SK-N-SH (cell line): ENCODE measurements at regions not wholly inside any gene's neighbourhood (a gene's known extent, or its start where the extent isn't known, plus 50 kb on each side); places are given as distances from the start of the nearest gene placed in this dataset.

Experiments used
- CTCF ChIP-seq: fragments of 200-600 bp; sonication (generic); IDR thresholded peaks from 2 replicates; pipeline ENCODE4 v1.6.1; 2017; ENCODE audit warnings: antibody characterized with exemption, mild to moderate bottlenecking, moderate library complexity
- POLR2AphosphoS5 ChIP-seq: IDR thresholded peaks from 2 replicates; pipeline ENCODE4 v1.6.1; 2012; ENCODE audit warnings: low read depth, low read length
- TAF1 ChIP-seq: IDR thresholded peaks from 2 replicates; pipeline ENCODE4 v1.6.1; 2012; ENCODE audit warnings: low read depth, mild to moderate bottlenecking, low read length, moderate library complexity, borderline replicate concordance
- TF ChIP-seq, protein P1 (sequence below): IDR thresholded peaks from 2 replicates; pipeline ENCODE4 v1.6.1; 2012; ENCODE audit warnings: mild to moderate bottlenecking, low read depth, low read length, moderate library complexity

DNA sequence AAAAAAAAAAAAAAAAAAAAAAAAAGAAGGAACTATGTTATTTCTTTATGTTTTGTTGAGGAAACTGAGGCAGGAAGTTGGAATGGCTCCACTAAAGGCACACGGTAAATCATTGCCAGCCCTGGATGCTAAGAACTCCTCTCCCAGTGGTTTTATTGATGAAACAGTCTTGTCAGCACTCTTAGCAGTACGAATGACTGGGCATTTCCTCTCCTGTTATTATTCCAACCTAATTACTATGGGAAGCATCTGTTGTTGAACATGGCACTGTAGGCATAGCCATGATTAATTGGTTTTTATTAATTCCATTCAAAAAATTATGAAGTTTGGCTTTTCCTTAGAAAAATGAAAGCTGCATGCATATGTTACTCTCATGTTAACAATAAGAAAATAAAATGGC lies 1387.1 kb upstream of the TMEM132C start:
- TF ChIP-seq CTCF (no peak), TAF1 (no peak), POLR2AphosphoS5 (no peak)
- TF ChIP-seq, protein P1, sequence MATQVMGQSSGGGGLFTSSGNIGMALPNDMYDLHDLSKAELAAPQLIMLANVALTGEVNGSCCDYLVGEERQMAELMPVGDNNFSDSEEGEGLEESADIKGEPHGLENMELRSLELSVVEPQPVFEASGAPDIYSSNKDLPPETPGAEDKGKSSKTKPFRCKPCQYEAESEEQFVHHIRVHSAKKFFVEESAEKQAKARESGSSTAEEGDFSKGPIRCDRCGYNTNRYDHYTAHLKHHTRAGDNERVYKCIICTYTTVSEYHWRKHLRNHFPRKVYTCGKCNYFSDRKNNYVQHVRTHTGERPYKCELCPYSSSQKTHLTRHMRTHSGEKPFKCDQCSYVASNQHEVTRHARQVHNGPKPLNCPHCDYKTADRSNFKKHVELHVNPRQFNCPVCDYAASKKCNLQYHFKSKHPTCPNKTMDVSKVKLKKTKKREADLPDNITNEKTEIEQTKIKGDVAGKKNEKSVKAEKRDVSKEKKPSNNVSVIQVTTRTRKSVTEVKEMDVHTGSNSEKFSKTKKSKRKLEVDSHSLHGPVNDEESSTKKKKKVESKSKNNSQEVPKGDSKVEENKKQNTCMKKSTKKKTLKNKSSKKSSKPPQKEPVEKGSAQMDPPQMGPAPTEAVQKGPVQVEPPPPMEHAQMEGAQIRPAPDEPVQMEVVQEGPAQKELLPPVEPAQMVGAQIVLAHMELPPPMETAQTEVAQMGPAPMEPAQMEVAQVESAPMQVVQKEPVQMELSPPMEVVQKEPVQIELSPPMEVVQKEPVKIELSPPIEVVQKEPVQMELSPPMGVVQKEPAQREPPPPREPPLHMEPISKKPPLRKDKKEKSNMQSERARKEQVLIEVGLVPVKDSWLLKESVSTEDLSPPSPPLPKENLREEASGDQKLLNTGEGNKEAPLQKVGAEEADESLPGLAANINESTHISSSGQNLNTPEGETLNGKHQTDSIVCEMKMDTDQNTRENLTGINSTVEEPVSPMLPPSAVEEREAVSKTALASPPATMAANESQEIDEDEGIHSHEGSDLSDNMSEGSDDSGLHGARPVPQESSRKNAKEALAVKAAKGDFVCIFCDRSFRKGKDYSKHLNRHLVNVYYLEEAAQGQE = no peak
